Activated CD8-positive, alpha-beta T cell treated with anti-CD3 and anti-CD28 coated beads for 36 hours (primary cell): ENCODE measurements at regions not wholly inside any gene's neighbourhood (a gene's known extent, or its start where the extent isn't known, plus 50 kb on each side); places are given as distances from the start of the nearest gene placed in this dataset.

Experiments
- ATAC-seq: fragments of 200-7000 bp; cut with Tn5 transposase; one replicate; pipeline ENCODE4 v1.10.0; 2021; ENCODE audit warnings: mild to moderate bottlenecking, moderate library complexity
- CTCF ChIA-PET: fragments of 350-600 bp; sonication (Branson Sonifier 250); formaldehyde crosslinking; loops from one replicate; lab custom pipeline; 2021; ENCODE audit warnings: antibody characterized with exemption; lab: Charles Lee
- POLR2A ChIA-PET: fragments of 350-600 bp; sonication (Branson Sonifier 250); formaldehyde crosslinking; loops from one replicate; lab custom pipeline; 2021; ENCODE audit warnings: antibody characterized with exemption; lab: Charles Lee
- DNase-seq: peaks from one replicate; pipeline ENCODE4 v3.0.0-alpha.2; 2020
- H3K27ac Mint-ChIP-seq: one replicate; pipeline ENCODE4 v1.8.0; 2021; ENCODE audit warnings: mild to moderate bottlenecking, mixed read lengths
- H3K27me3 Mint-ChIP-seq: one replicate; pipeline ENCODE4 v1.8.0; 2021; ENCODE audit warnings: mixed read lengths
- H3K36me3 Mint-ChIP-seq: one replicate; pipeline ENCODE4 v1.8.0; 2021; ENCODE audit warnings: low read depth, mixed read lengths
- H3K4me1 Mint-ChIP-seq: one replicate; pipeline ENCODE4 v1.8.0; 2021; ENCODE audit warnings: low read depth, mixed read lengths
- H3K4me3 Mint-ChIP-seq: one replicate; pipeline ENCODE4 v1.8.0; 2021; ENCODE audit warnings: mild to moderate bottlenecking, moderate library complexity, mixed read lengths
- H3K9me3 Mint-ChIP-seq: one replicate; pipeline ENCODE4 v1.8.0; 2021; ENCODE audit warnings: mixed read lengths
- CTCF ChIP-seq: fragments of 200-600 bp; IDR thresholded peaks from one replicate; pipeline ENCODE4 v1.8.0; 2022; ENCODE audit warnings: antibody characterized with exemption, mild to moderate bottlenecking
- intact Hi-C: fragments of 100-400 bp; cut with micrococcal nuclease; formaldehyde crosslinking; loops from one replicate; pipeline ENCODE4 v1.10.0; 2022

GRCh38 chr3:148266341-148266740 lies 431.4 kb upstream of the AGTR1 start:
- DNase-seq (no peak), ATAC-seq (no peak)
- intact Hi-C loops: no loop called here
- no peaks in the 10 kb centered on the region for H3K36me3 Mint-ChIP-seq
- CTCF ChIA-PET: no interaction called here
- H3K4me3 Mint-ChIP-seq: no peak overlapping the region
- no peak for TF ChIP-seq CTCF
- POLR2A ChIA-PET: no interaction called here
- H3K4me1 Mint-ChIP-seq: no peaks in the 10 kb centered on the region
- H3K27me3 Mint-ChIP-seq: no peaks in the 10 kb centered on the region
- H3K9me3 Mint-ChIP-seq: peaks cover 3% of the 10 kb centered on the region
- no peak overlapping the region for H3K27ac Mint-ChIP-seq

GRCh38 chr3:148269816-148270215 lies 427.9 kb upstream of the AGTR1 start:
- Mint-ChIP-seq H3K4me3 (no peak overlapping the region), H3K27me3 (no peaks in the 10 kb centered on the region), H3K27ac (no peak overlapping the region), H3K36me3 (no peaks in the 10 kb centered on the region), H3K4me1 (no peaks in the 10 kb centered on the region), H3K9me3 (no peaks in the 10 kb centered on the region)
- ChIA-PET POLR2A (no interaction called here), CTCF (no interaction called here)
- DNase-seq (no peak), ATAC-seq (no peak)
- TF ChIP-seq CTCF: no peak
- intact Hi-C loops: no loop called here

- Mint-ChIP-seq H3K4me3 (no peak overlapping the region), H3K27ac (no peak overlapping the region), H3K9me3 (peaks cover 7% of the 10 kb centered on the region), H3K4me1 (no peaks in the 10 kb centered on the region), H3K27me3 (no peaks in the 10 kb centered on the region), H3K36me3 (no peaks in the 10 kb centered on the region)
- ATAC-seq (no peak), DNase-seq (no peak)
- ChIA-PET CTCF (no interaction called here), POLR2A (no interaction called here)
- TF ChIP-seq CTCF: no peak
- intact Hi-C loops: no loop called here
Observed at GRCh38 chr3:148280623-148281242, 417.0 kb upstream of the AGTR1 start.

- no peaks in the 10 kb centered on the region for H3K4me1 Mint-ChIP-seq
- no peaks in the 10 kb centered on the region for H3K36me3 Mint-ChIP-seq
- POLR2A ChIA-PET: no interaction called here
- no peak for ATAC-seq
- no peaks in the 10 kb centered on the region for H3K27me3 Mint-ChIP-seq
- CTCF ChIA-PET: no interaction called here
- H3K27ac Mint-ChIP-seq: no peak overlapping the region
- no peak for DNase-seq
- no peaks in the 10 kb centered on the region for H3K9me3 Mint-ChIP-seq
- H3K4me3 Mint-ChIP-seq: no peak overlapping the region
- intact Hi-C loops: no loop called here
- TF ChIP-seq CTCF: no peak
Observed at GRCh38 chr3:148289159-148289558, 408.5 kb upstream of the AGTR1 start.

- TF ChIP-seq CTCF: no peak
- POLR2A ChIA-PET: no interaction called here
- CTCF ChIA-PET: no interaction called here
- Mint-ChIP-seq H3K27me3 (no peaks in the 10 kb centered on the region), H3K4me1 (peaks cover 5% of the 10 kb centered on the region), H3K36me3 (no peaks in the 10 kb centered on the region), H3K4me3 (no peak overlapping the region), H3K9me3 (no peaks in the 10 kb centered on the region), H3K27ac (no peak overlapping the region)
- DNase-seq: no peak
- intact Hi-C loops: no loop called here
- ATAC-seq: no peak
Observed at GRCh38 chr3:148297013-148297412, 400.7 kb upstream of the AGTR1 start.
